WTC11 (cell line): ENCODE measurements at regions not wholly inside any gene's neighbourhood (a gene's known extent, or its start where the extent isn't known, plus 50 kb on each side); places are given as distances from the start of the nearest gene placed in this dataset.

Source experiments
- ATAC-seq: fragments of 200-7000 bp; cut with Tn5 transposase; 2 replicates; pipeline ENCODE4 v1.10.0; 2021; ENCODE audit warnings: mild to moderate bottlenecking, moderate library complexity
- CTCF ChIA-PET: fragments of 300-600 bp; sonication (Branson Sonifier 250); formaldehyde crosslinking; loops from one replicate; lab custom pipeline; 2021; ENCODE audit warnings: antibody characterized with exemption; lab: Charles Lee
- POLR2A ChIA-PET: fragments of 350-600 bp; sonication (Branson Sonifier 250); formaldehyde crosslinking; loops from one replicate; lab custom pipeline; 2021; ENCODE audit warnings: antibody characterized with exemption; lab: Charles Lee
- DNase-seq: peaks from one replicate; pipeline ENCODE4 v3.0.0; 2021; ENCODE audit warnings: low spot score
- H3K27ac Mint-ChIP-seq: 2 replicates; pipeline ENCODE4 v1.8.0; 2021; ENCODE audit warnings: mixed read lengths
- H3K27me3 Mint-ChIP-seq: 2 replicates; pipeline ENCODE4 v1.8.0; 2021; ENCODE audit warnings: low read depth, mild to moderate bottlenecking, moderate library complexity, mixed read lengths
- H3K36me3 Mint-ChIP-seq: 2 replicates; pipeline ENCODE4 v1.8.0; 2021; ENCODE audit warnings: mixed read lengths
- H3K4me1 Mint-ChIP-seq: 2 replicates; pipeline ENCODE4 v1.8.0; 2022; ENCODE audit warnings: mixed read lengths
- H3K4me3 Mint-ChIP-seq: 2 replicates; pipeline ENCODE4 v1.8.0; 2021; ENCODE audit warnings: mild to moderate bottlenecking, moderate library complexity, mixed read lengths
- H3K9me3 Mint-ChIP-seq: 2 replicates; pipeline ENCODE4 v1.8.0; 2021; ENCODE audit warnings: mixed read lengths
- ATF1 ChIP-seq: sonication (generic); formaldehyde crosslinking; IDR thresholded peaks from 2 replicates; pipeline ENCODE4 v1.8.1; 2023; ENCODE audit warnings: mild to moderate bottlenecking, moderate library complexity, missing genetic modification reagents
- CBFB ChIP-seq: sonication (generic); formaldehyde crosslinking; IDR thresholded peaks from 2 replicates; pipeline ENCODE4 v1.8.1; 2022; ENCODE audit warnings: mild to moderate bottlenecking, low read depth, missing genetic modification reagents
- ETV6 ChIP-seq: sonication (generic); formaldehyde crosslinking; IDR thresholded peaks from 2 replicates; pipeline ENCODE4 v1.8.1; 2022; ENCODE audit warnings: mild to moderate bottlenecking, missing genetic modification reagents
- IRF2 ChIP-seq: sonication (generic); formaldehyde crosslinking; IDR thresholded peaks from 2 replicates; pipeline ENCODE4 v1.8.0; 2022; ENCODE audit warnings: low read depth, missing genetic modification reagents, borderline replicate concordance
- KAT7 ChIP-seq: sonication (generic); formaldehyde crosslinking; IDR thresholded peaks from 2 replicates; pipeline ENCODE4 v1.8.1; 2023; ENCODE audit warnings: missing genetic modification reagents, mild to moderate bottlenecking, borderline replicate concordance
- NFE2L1 ChIP-seq: sonication (generic); formaldehyde crosslinking; IDR thresholded peaks from 2 replicates; pipeline ENCODE4 v1.8.1; 2023; ENCODE audit warnings: missing genetic modification reagents
- NR3C1 ChIP-seq: sonication (generic); formaldehyde crosslinking; conservative IDR thresholded peaks from 2 replicates; pipeline ENCODE4 v1.8.1; 2023; ENCODE audit warnings: low read depth, mild to moderate bottlenecking, missing genetic modification reagents
- OVOL2 ChIP-seq: fragments of 250-450 bp; sonication (Bioruptor Pico); IDR thresholded peaks from 2 replicates; pipeline ENCODE4 v1.9.0; 2021; ENCODE audit warnings: mild to moderate bottlenecking, borderline replicate concordance
- PRRX2 ChIP-seq: fragments of 250-450 bp; sonication (Bioruptor Pico); IDR thresholded peaks from 2 replicates; pipeline ENCODE4 v1.8.0; 2021; ENCODE audit warnings: mild to moderate bottlenecking
- ZNF121 ChIP-seq: sonication (generic); formaldehyde crosslinking; IDR thresholded peaks from 2 replicates; pipeline ENCODE4 v1.8.0; 2023; ENCODE audit warnings: missing genetic modification reagents
- ZNF138 ChIP-seq: sonication (generic); formaldehyde crosslinking; conservative IDR thresholded peaks from 2 replicates; pipeline ENCODE4 v1.8.1; 2022; ENCODE audit warnings: mild to moderate bottlenecking, moderate library complexity, missing genetic modification reagents
- ZNF423 ChIP-seq: fragments of 250-450 bp; sonication (Bioruptor Pico); IDR thresholded peaks from 2 replicates; pipeline ENCODE4 v2.1.2; 2022; ENCODE audit warnings: mild to moderate bottlenecking, moderate library complexity
- TF ChIP-seq, protein P1 (sequence below): sonication (generic); formaldehyde crosslinking; IDR thresholded peaks from 2 replicates; pipeline ENCODE4 v1.8.1; 2023; ENCODE audit warnings: mild to moderate bottlenecking, missing genetic modification reagents
- TF ChIP-seq, protein P2 (sequence below): sonication (generic); formaldehyde crosslinking; IDR thresholded peaks from 2 replicates; pipeline ENCODE4 v1.8.1; 2023; ENCODE audit warnings: mild to moderate bottlenecking, moderate library complexity, missing genetic modification reagents
- TF ChIP-seq, protein P3 (sequence below): fragments of 250-450 bp; sonication (Bioruptor Pico); IDR thresholded peaks from 2 replicates; pipeline ENCODE4 v1.9.0; 2021; ENCODE audit warnings: mild to moderate bottlenecking, borderline replicate concordance
- TF ChIP-seq, protein P4 (sequence below): sonication (generic); formaldehyde crosslinking; IDR thresholded peaks from 2 replicates; pipeline ENCODE4 v1.8.0; 2023; ENCODE audit warnings: missing genetic modification reagents
- TF ChIP-seq, protein P5 (sequence below): sonication (generic); formaldehyde crosslinking; IDR thresholded peaks from 2 replicates; pipeline ENCODE4 v1.8.1; 2022; ENCODE audit warnings: missing genetic modification reagents, borderline replicate concordance
- TF ChIP-seq, protein P6 (sequence below): sonication (generic); formaldehyde crosslinking; IDR thresholded peaks from 2 replicates; pipeline ENCODE4 v1.8.1; 2022; ENCODE audit warnings: low read depth, missing genetic modification reagents, borderline replicate concordance
- TF ChIP-seq, protein P7 (sequence below): sonication (generic); formaldehyde crosslinking; IDR thresholded peaks from 2 replicates; pipeline ENCODE4 v1.8.1; 2022; ENCODE audit warnings: mild to moderate bottlenecking, missing genetic modification reagents, moderate library complexity, borderline replicate concordance
- TF ChIP-seq, protein P8 (sequence below): sonication (generic); formaldehyde crosslinking; conservative IDR thresholded peaks from 2 replicates; pipeline ENCODE4 v1.8.1; 2022; ENCODE audit warnings: mild to moderate bottlenecking, missing genetic modification reagents

DNA sequence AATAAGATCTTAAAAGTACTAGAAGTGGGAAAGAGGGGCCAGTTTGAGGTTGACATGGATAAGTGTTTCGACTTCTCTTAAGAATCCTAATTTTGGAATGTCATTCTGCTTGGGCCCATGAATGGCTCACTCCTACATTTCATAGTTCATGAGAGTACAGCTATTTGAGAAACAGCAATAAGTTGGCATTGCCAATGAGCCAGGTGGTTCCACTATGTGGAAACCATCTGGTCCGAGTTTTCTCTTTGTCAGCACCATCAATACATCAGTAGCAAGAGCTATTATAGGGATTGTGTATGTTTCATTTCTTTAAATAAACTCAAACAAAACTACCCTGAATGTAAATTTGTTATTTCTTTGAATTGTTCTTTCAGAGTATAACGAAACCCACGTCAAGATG is 78.1 kb upstream of the NEBL start (continued):
- TF ChIP-seq, protein P1, sequence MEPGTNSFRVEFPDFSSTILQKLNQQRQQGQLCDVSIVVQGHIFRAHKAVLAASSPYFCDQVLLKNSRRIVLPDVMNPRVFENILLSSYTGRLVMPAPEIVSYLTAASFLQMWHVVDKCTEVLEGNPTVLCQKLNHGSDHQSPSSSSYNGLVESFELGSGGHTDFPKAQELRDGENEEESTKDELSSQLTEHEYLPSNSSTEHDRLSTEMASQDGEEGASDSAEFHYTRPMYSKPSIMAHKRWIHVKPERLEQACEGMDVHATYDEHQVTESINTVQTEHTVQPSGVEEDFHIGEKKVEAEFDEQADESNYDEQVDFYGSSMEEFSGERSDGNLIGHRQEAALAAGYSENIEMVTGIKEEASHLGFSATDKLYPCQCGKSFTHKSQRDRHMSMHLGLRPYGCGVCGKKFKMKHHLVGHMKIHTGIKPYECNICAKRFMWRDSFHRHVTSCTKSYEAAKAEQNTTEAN = no peak
- TF ChIP-seq ATF1 (CRISPR knock-in tag) = no peak
- TF ChIP-seq, protein P2, sequence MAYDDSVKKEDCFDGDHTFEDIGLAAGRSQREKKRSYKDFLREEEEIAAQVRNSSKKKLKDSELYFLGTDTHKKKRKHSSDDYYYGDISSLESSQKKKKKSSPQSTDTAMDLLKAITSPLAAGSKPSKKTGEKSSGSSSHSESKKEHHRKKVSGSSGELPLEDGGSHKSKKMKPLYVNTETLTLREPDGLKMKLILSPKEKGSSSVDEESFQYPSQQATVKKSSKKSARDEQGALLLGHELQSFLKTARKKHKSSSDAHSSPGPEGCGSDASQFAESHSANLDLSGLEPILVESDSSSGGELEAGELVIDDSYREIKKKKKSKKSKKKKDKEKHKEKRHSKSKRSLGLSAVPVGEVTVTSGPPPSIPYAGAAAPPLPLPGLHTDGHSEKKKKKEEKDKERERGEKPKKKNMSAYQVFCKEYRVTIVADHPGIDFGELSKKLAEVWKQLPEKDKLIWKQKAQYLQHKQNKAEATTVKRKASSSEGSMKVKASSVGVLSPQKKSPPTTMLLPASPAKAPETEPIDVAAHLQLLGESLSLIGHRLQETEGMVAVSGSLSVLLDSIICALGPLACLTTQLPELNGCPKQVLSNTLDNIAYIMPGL = no peak

DNA sequence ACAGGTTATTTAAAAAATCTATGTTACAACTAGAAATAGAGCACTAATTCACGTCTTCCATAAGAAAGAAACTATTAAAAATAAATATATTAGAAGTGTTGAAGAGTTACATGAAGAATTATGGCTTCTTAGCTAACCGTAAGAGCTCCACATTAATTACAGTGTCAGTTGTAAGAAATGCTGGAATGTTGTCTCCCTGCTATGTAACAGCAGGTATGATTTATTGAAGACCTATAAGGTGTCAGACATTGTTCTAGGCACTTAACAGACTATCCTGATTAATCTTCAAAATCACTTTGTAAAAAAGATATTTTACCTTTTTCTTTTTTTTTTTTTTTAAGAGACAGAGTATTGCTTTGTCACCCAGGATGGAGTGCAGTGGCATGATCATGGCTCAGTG is 75.8 kb upstream of the NEBL start:
- Mint-ChIP-seq H3K9me3 (peaks cover 5% of the 10 kb centered on the region), H3K36me3 (no peaks in the 10 kb centered on the region), H3K27ac (no peak overlapping the region), H3K27me3 (no peaks in the 10 kb centered on the region), H3K4me3 (no peak overlapping the region), H3K4me1 (0 out of 2 replicates have a peak, but pooled peaks cover 3% of the 10 kb centered on the region)
- no peak for ATAC-seq
- POLR2A ChIA-PET = no interaction called here
- CTCF ChIA-PET = no interaction called here
- no peak for DNase-seq
- TF ChIP-seq NFE2L1 (CRISPR knock-in tag) = no peak
- TF ChIP-seq ETV6 = no peak
- no peak for TF ChIP-seq ZNF423
- TF ChIP-seq PRRX2 (CRISPR knock-in tag) = no peak
- TF ChIP-seq KAT7 (CRISPR knock-in tag) = no peak
- TF ChIP-seq NR3C1 (CRISPR knock-in tag) = no peak
- TF ChIP-seq CBFB (CRISPR knock-in tag) = no peak
- TF ChIP-seq ATF1 (CRISPR knock-in tag) = no peak
- TF ChIP-seq, protein P3, sequence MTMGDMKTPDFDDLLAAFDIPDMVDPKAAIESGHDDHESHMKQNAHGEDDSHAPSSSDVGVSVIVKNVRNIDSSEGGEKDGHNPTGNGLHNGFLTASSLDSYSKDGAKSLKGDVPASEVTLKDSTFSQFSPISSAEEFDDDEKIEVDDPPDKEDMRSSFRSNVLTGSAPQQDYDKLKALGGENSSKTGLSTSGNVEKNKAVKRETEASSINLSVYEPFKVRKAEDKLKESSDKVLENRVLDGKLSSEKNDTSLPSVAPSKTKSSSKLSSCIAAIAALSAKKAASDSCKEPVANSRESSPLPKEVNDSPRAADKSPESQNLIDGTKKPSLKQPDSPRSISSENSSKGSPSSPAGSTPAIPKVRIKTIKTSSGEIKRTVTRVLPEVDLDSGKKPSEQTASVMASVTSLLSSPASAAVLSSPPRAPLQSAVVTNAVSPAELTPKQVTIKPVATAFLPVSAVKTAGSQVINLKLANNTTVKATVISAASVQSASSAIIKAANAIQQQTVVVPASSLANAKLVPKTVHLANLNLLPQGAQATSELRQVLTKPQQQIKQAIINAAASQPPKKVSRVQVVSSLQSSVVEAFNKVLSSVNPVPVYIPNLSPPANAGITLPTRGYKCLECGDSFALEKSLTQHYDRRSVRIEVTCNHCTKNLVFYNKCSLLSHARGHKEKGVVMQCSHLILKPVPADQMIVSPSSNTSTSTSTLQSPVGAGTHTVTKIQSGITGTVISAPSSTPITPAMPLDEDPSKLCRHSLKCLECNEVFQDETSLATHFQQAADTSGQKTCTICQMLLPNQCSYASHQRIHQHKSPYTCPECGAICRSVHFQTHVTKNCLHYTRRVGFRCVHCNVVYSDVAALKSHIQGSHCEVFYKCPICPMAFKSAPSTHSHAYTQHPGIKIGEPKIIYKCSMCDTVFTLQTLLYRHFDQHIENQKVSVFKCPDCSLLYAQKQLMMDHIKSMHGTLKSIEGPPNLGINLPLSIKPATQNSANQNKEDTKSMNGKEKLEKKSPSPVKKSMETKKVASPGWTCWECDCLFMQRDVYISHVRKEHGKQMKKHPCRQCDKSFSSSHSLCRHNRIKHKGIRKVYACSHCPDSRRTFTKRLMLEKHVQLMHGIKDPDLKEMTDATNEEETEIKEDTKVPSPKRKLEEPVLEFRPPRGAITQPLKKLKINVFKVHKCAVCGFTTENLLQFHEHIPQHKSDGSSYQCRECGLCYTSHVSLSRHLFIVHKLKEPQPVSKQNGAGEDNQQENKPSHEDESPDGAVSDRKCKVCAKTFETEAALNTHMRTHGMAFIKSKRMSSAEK (CRISPR knock-in tag) = no peak
- no peak for TF ChIP-seq IRF2
- TF ChIP-seq, protein P4, sequence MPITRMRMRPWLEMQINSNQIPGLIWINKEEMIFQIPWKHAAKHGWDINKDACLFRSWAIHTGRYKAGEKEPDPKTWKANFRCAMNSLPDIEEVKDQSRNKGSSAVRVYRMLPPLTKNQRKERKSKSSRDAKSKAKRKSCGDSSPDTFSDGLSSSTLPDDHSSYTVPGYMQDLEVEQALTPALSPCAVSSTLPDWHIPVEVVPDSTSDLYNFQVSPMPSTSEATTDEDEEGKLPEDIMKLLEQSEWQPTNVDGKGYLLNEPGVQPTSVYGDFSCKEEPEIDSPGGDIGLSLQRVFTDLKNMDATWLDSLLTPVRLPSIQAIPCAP (CRISPR knock-in tag) = no peak
- TF ChIP-seq, protein P5, sequence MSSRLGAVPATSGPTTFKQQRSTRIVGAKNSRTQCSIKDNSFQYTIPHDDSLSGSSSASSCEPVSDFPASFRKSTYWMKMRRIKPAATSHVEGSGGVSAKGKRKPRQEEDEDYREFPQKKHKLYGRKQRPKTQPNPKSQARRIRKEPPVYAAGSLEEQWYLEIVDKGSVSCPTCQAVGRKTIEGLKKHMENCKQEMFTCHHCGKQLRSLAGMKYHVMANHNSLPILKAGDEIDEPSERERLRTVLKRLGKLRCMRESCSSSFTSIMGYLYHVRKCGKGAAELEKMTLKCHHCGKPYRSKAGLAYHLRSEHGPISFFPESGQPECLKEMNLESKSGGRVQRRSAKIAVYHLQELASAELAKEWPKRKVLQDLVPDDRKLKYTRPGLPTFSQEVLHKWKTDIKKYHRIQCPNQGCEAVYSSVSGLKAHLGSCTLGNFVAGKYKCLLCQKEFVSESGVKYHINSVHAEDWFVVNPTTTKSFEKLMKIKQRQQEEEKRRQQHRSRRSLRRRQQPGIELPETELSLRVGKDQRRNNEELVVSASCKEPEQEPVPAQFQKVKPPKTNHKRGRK (CRISPR knock-in tag) = no peak
- TF ChIP-seq ZNF121 (CRISPR knock-in tag) = no peak
- TF ChIP-seq, protein P6, sequence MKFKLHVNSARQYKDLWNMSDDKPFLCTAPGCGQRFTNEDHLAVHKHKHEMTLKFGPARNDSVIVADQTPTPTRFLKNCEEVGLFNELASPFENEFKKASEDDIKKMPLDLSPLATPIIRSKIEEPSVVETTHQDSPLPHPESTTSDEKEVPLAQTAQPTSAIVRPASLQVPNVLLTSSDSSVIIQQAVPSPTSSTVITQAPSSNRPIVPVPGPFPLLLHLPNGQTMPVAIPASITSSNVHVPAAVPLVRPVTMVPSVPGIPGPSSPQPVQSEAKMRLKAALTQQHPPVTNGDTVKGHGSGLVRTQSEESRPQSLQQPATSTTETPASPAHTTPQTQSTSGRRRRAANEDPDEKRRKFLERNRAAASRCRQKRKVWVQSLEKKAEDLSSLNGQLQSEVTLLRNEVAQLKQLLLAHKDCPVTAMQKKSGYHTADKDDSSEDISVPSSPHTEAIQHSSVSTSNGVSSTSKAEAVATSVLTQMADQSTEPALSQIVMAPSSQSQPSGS = no peak
- TF ChIP-seq, protein P1 = no peak
- TF ChIP-seq, protein P7, sequence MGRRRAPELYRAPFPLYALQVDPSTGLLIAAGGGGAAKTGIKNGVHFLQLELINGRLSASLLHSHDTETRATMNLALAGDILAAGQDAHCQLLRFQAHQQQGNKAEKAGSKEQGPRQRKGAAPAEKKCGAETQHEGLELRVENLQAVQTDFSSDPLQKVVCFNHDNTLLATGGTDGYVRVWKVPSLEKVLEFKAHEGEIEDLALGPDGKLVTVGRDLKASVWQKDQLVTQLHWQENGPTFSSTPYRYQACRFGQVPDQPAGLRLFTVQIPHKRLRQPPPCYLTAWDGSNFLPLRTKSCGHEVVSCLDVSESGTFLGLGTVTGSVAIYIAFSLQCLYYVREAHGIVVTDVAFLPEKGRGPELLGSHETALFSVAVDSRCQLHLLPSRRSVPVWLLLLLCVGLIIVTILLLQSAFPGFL = no peak
- TF ChIP-seq ZNF138 (CRISPR knock-in tag) = no peak
- TF ChIP-seq OVOL2 (CRISPR knock-in tag) = no peak
- TF ChIP-seq, protein P8, sequence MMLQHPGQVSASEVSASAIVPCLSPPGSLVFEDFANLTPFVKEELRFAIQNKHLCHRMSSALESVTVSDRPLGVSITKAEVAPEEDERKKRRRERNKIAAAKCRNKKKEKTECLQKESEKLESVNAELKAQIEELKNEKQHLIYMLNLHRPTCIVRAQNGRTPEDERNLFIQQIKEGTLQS = no peak
